ENCODE measurements at regions not wholly inside any gene's neighbourhood (a gene's known extent, or its start where the extent isn't known, plus 50 kb on each side); places are given as distances from the start of the nearest gene placed in this dataset.
"Not testable (repeated sequence)": the region's sequence is repeated elsewhere in the genome, so short reads cannot be mapped to it uniquely, and the experiment has no call there.

- DNase-seq (ENCODE audit: low spot score), result no peak
These were observed 131.3 kb upstream of the RAP1B start for GRCh38 chr12:68479261-68479895.

- no peak for DNase-seq (ENCODE audit: low spot score)
These were observed 130.8 kb upstream of the RAP1B start for GRCh38 chr12:68479896-68480291.

GRCh38 chr12:68480526-68480925 lies 130.2 kb upstream of the RAP1B start:
- DNase-seq (ENCODE audit: low spot score), result no peak

GRCh38 chr12:68481181-68481941 lies 129.3 kb upstream of the RAP1B start:
- DNase-seq (ENCODE audit: low spot score), result no peak

- no peak for DNase-seq (ENCODE audit: low spot score)
These were observed 128.7 kb upstream of the RAP1B start for GRCh38 chr12:68482014-68482413.

- DNase-seq (ENCODE audit: low spot score), result no peak
These were observed 128.0 kb upstream of the RAP1B start for GRCh38 chr12:68482660-68483059.

- DNase-seq (ENCODE audit: low spot score), result no peak
These were observed 126.9 kb upstream of the RAP1B start for GRCh38 chr12:68483592-68484383.

GRCh38 chr12:68484578-68484977 lies 126.1 kb upstream of the RAP1B start:
- DNase-seq (ENCODE audit: low spot score), result not testable (repeated sequence)

GRCh38 chr12:68486449-68486848 lies 124.2 kb upstream of the RAP1B start:
- DNase-seq (ENCODE audit: low spot score), result not testable (repeated sequence)

- DNase-seq (ENCODE audit: low spot score), result no peak
These were observed 122.9 kb upstream of the RAP1B start for GRCh38 chr12:68487721-68488309.

- no peak for DNase-seq (ENCODE audit: low spot score)
These were observed 121.4 kb upstream of the RAP1B start for GRCh38 chr12:68489273-68489672.

- no peak for DNase-seq (ENCODE audit: low spot score)
These were observed 120.2 kb upstream of the RAP1B start for GRCh38 chr12:68490476-68490875.

- DNase-seq (ENCODE audit: low spot score), result no peak
These were observed 119.3 kb upstream of the RAP1B start for GRCh38 chr12:68491204-68491960.

- no peak for DNase-seq (ENCODE audit: low spot score)
These were observed 115.2 kb upstream of the RAP1B start for GRCh38 chr12:68495336-68496070.

- no peak for DNase-seq (ENCODE audit: low spot score)
These were observed 113.6 kb upstream of the RAP1B start for GRCh38 chr12:68497107-68497506.

- no peak for DNase-seq (ENCODE audit: low spot score)
These were observed 113.0 kb upstream of the RAP1B start for GRCh38 chr12:68497702-68498101.

- DNase-seq (ENCODE audit: low spot score), result no peak
These were observed 112.0 kb upstream of the RAP1B start for GRCh38 chr12:68498736-68499135.

GRCh38 chr12:68499616-68500015 lies 111.1 kb upstream of the RAP1B start:
- no peak for DNase-seq (ENCODE audit: low spot score)

- DNase-seq (ENCODE audit: low spot score), result no peak
These were observed 109.5 kb upstream of the RAP1B start for GRCh38 chr12:68501226-68501625.

GRCh38 chr12:68505970-68506369 lies 104.7 kb upstream of the RAP1B start:
- DNase-seq (ENCODE audit: low spot score), result no peak

- no peak for DNase-seq (ENCODE audit: low spot score)
These were observed 104.1 kb upstream of the RAP1B start for GRCh38 chr12:68506619-68507018.

Data from Ammon's horn (tissue), 1 donor.